Lung (tissue), 11 donors: ENCODE measurements at regions not wholly inside any gene's neighbourhood (a gene's known extent, or its start where the extent isn't known, plus 50 kb on each side); places are given as distances from the start of the nearest gene placed in this dataset.
"Not testable (repeated sequence)": the region's sequence is repeated elsewhere in the genome, so short reads cannot be mapped to it uniquely, and the experiment has no call there.

Experiments used
- ATAC-seq: fragments of 200-7000 bp; cut with Tn5 transposase; one replicate; pipeline ENCODE4 v1.9.1; 2020; ENCODE audit warnings: moderate number of reproducible peaks; ENCODE audit not compliant: insufficient read depth, low FRiP score
- DNase-seq, 3 donors: peaks; one replicate each; pipeline ENCODE4 v3.0.0-alpha.2; 2013 to 2017
- H3K27ac ChIP-seq, 2 donors: one replicate each; pipeline ENCODE4 v1.5.1; 2013; ENCODE audit warnings: mild to moderate bottlenecking in 2 of 2, moderate library complexity in 2 of 2, control low read depth in 1 of 2, inconsistent platforms in 1 of 2, low read depth in 1 of 2, low read length in 1 of 2
- H3K27me3 ChIP-seq, 3 donors: one replicate each; pipeline ENCODE4 v1.5.1; 2013; ENCODE audit warnings: low read length in 2 of 3; ENCODE audit not compliant: control insufficient read depth in 3 of 3, insufficient read depth in 3 of 3
- H3K36me3 ChIP-seq, 4 donors: one replicate each; pipeline ENCODE4 v1.5.1; 2013; ENCODE audit warnings: low read length in 4 of 4, mild to moderate bottlenecking in 1 of 4, moderate library complexity in 1 of 4; ENCODE audit not compliant: control insufficient read depth in 4 of 4, insufficient read depth in 4 of 4
- H3K4me1 ChIP-seq, 5 donors: one replicate each; pipeline ENCODE4 v1.5.1; 2013; ENCODE audit warnings: low read length in 5 of 5, mild to moderate bottlenecking in 2 of 5, moderate library complexity in 1 of 5; ENCODE audit not compliant: control insufficient read depth in 5 of 5, insufficient read depth in 5 of 5
- H3K4me3 ChIP-seq: one replicate; pipeline ENCODE4 v1.5.1; 2013; ENCODE audit warnings: mild to moderate bottlenecking, control low read depth, moderate library complexity
- H3K9ac ChIP-seq, 2 donors: one replicate each; pipeline ENCODE4 v1.5.1; 2013; ENCODE audit warnings: low read length in 2 of 2, control low read depth in 1 of 2; ENCODE audit not compliant: insufficient read depth in 1 of 2
- H3K9me3 ChIP-seq, 4 donors: one replicate each; pipeline ENCODE4 v1.5.1; 2013; ENCODE audit warnings: low read length in 3 of 4, mild to moderate bottlenecking in 1 of 4, moderate library complexity in 1 of 4; ENCODE audit not compliant: control insufficient read depth in 4 of 4, insufficient read depth in 3 of 4
- WGBS, 2 donors: extraction: QIAGEN DNeasy Blood & Tissue Kit; methylation state at CpG; one replicate each; pipeline ENCODE4 v1.1.7; 2013; 5-methylcytosine and 5-hydroxymethylcytosine counted together
- TF ChIP-seq, protein P1 (sequence below): IDR thresholded peaks from 2 replicates; pipeline ENCODE4 v1.5.1; 2012; ENCODE audit warnings: mild to moderate bottlenecking; ENCODE audit errors: control extremely low read depth, extremely low read depth
- donor health status: control.
- donor health status: control.
- donor health status: Bipolar disorder and iron deficiency.
- donor health status: healthy.
- donor health status: DM: yes; HTN: yes; CAD: no.

DNA sequence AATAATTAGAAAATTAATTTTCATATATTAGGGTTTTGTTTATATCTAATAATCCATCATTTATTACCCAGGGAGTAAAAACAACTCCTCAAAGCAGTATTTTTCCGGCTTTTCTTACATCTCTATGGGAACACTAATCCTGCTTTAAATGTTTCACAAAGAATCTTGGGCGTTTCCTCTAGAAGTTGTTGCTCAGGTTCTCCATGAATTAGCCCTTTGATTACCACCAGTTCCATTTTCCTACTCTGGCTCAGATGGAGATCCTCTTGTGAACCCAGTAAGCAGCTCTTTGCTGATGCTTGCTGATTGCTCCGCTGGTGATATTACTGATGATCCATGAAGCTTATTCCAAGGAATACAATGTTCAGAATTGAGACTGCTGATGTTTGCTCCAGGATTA, 78.5 kb upstream of the PKP2 start:
- Histone ChIP-seq H3K36me3 (no peaks in the 10 kb centered on the region), H3K27ac (no peak overlapping the region), H3K9ac (no peak overlapping the region), H3K4me1 (no peaks in the 10 kb centered on the region), H3K4me3 (no peak overlapping the region), H3K27me3 (no peaks in the 10 kb centered on the region), H3K9me3 (no peaks in the 10 kb centered on the region)
- TF ChIP-seq, protein P1, sequence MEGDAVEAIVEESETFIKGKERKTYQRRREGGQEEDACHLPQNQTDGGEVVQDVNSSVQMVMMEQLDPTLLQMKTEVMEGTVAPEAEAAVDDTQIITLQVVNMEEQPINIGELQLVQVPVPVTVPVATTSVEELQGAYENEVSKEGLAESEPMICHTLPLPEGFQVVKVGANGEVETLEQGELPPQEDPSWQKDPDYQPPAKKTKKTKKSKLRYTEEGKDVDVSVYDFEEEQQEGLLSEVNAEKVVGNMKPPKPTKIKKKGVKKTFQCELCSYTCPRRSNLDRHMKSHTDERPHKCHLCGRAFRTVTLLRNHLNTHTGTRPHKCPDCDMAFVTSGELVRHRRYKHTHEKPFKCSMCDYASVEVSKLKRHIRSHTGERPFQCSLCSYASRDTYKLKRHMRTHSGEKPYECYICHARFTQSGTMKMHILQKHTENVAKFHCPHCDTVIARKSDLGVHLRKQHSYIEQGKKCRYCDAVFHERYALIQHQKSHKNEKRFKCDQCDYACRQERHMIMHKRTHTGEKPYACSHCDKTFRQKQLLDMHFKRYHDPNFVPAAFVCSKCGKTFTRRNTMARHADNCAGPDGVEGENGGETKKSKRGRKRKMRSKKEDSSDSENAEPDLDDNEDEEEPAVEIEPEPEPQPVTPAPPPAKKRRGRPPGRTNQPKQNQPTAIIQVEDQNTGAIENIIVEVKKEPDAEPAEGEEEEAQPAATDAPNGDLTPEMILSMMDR, result no peak
- WGBS, 2 donors, result 88 to 90% methylated on average over 3 of the region's 3 CpGs
- ATAC-seq (no peak), DNase-seq (no peak)

DNA sequence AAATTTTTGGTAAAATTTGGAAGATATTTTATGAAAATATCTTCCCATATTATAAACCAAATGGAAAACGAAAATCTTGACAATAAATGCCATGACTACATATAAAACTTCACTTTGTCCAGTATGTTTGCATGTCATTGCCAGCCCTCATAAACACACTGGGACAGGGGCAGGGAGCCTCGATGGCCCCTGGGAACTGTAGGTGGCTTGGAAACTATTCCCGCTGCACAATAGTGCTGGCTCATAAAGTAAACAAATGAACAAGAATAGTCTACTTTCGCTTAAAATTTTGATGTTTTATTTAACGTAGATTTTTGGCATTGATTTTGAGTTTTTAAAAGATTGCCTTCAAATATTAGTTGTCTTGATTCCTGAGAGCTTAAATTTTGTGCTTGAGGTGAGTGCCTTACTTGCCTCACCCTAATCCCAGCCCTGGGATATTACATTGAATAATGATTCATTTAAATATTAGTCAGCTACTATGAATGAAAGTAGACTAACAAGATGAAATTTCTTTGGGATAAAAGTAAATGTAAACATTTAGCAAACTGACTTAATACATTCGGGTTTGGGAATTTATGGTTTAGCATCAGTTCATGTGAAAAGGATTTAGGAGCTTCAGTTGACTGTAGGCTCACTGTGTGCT, 74.0 kb upstream of the PKP2 start:
- WGBS, 2 donors, result 77 to 84% methylated on average over 6 of the region's 6 CpGs

DNA sequence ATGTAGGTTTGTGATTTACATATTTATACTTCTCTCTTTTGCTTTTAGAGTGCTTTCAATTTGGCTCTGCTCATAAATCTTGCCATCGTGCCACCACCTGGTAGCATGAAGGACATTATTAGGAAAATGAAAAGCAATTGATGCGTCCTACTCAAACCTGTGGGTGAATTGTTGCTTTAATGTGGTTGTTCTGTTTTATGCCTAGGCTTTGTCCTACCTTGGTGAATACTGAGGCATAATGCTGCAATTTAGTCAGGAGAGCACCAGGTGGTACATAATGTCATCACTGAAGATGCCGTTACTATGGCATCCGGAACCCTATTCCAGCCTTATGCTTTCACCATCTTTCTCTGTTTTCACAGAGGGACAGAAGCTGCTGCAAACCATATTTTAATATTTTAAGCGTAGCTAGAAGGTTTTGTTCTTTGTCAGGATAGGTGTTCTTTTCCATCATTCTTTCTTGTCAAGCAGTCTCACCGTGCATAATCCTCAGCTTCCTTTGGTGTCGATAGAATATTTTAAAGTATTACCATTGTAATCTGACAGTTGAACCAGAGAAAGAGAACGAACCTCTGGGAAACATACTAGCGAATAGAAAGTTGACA, 68.5 kb upstream of the PKP2 start:
- TF ChIP-seq, protein P1, result no peak
- H3K36me3 ChIP-seq, result no peaks in the 10 kb centered on the region
- no peak overlapping the region for H3K27ac ChIP-seq
- WGBS, 2 donors, result 90 to 91% methylated on average over 9 of the region's 9 CpGs
- H3K4me3 ChIP-seq, result no peak overlapping the region
- no peak for DNase-seq
- H3K27me3 ChIP-seq, result no peaks in the 10 kb centered on the region
- ATAC-seq, result no peak
- no peak overlapping the region for H3K9ac ChIP-seq
- no peaks in the 10 kb centered on the region for H3K4me1 ChIP-seq
- no peaks in the 10 kb centered on the region for H3K9me3 ChIP-seq

More for the DNA sequence above, 74.0 kb upstream of the PKP2 start:
- H3K27me3 ChIP-seq, result no peaks in the 10 kb centered on the region
- H3K36me3 ChIP-seq, result no peaks in the 10 kb centered on the region
- no peak overlapping the region for H3K9ac ChIP-seq
- H3K9me3 ChIP-seq, result no peaks in the 10 kb centered on the region
- ATAC-seq (no peak), DNase-seq (no peak)
- TF ChIP-seq, protein P1, result no peak
- no peak overlapping the region for H3K27ac ChIP-seq
- no peaks in the 10 kb centered on the region for H3K4me1 ChIP-seq
- no peak overlapping the region for H3K4me3 ChIP-seq

DNA sequence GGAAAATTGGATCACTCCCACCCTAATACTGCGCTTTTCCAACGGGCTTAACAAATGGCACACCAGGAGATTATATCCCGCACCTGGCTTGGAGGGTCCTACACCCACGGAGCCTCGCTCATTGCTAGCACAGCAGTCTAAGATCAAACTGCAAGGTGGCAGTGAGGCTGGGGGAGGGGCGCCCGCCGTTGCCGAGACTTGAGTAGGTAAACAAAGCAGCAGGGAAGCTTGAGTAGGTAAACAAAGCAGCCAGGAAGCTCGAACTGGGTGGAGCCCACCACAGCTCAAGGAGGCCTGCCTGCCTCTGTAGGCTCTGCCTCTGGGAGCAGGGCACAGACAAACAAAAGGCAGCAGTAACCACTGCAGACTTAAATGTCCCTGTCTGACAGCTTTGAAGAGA, 59.8 kb upstream of the PKP2 start:
- H3K36me3 ChIP-seq, H3K27ac ChIP-seq, H3K4me1 ChIP-seq, DNase-seq, ATAC-seq, H3K9me3 ChIP-seq, H3K4me3 ChIP-seq, H3K27me3 ChIP-seq, H3K9ac ChIP-seq: not testable (repeated sequence)
- whole genome bisulfite sequencing, 2 donors, result 81 to 82% methylated on average over 10 of the region's 10 CpGs
